ENCODE measurements at regions not wholly inside any gene's neighbourhood (a gene's known extent, or its start where the extent isn't known, plus 50 kb on each side); places are given as distances from the start of the nearest gene placed in this dataset.

- TF ChIP-seq CTCF (IDR thresholded peaks at IDR 0.05 in 2 of 3, conservative IDR thresholded peaks at IDR 0.05 in 1 of 3; ENCODE audit: borderline replicate concordance in 1 of 3, insufficient read depth in 1 of 3, low read depth in 2 of 3, low read length in 2 of 3), result no peak
- no peak for TF ChIP-seq POLR2AphosphoS5 (IDR thresholded peaks at IDR 0.05; ENCODE audit: low read depth, low read length)
- TF ChIP-seq FOSL1 (IDR thresholded peaks at IDR 0.05; ENCODE audit: low read depth), result no peak
- TF ChIP-seq ATF3 (IDR thresholded peaks at IDR 0.05), result no peak
Observed at GRCh38 chr5:36360307-36360706, 58.6 kb upstream of the RANBP3L start (continued).

GRCh38 chr5:36363101-36363500 is 61.4 kb upstream of the RANBP3L start:
- CTCF ChIA-PET, result interaction anchor here (1.0 to 1.2 kb wide), 2 partner anchors 304 to 329 kb away, joined by 3 read pairs; no protein-coding TSS in a partner anchor
- no peaks in the 10 kb centered on the region for H3K79me2 ChIP-seq (ENCODE audit: insufficient read depth, low read length)
- H2AFZ ChIP-seq (ENCODE audit: low read depth, low read length, poor library complexity, severe bottlenecking), result no peak overlapping the region
- H3K9me2 ChIP-seq (ENCODE audit: insufficient read depth), result no peaks in the 10 kb centered on the region
- RAD21 ChIA-PET (ENCODE audit: low non-redundant PET in 1 of 2, low total read pairs in 2 of 2, uncharacterized antibody in 2 of 2, unreplicated experiment in 2 of 2), result no interaction called here
- no peaks in the 10 kb centered on the region for H3K9me3 ChIP-seq (ENCODE audit: control insufficient read depth in 1 of 2, insufficient read depth in 1 of 2, low read depth in 1 of 2, low read length in 2 of 2)
- BruUV-seq (replicated peaks), result no TSS peak
- intact Hi-C loops (cut with micrococcal nuclease), result no loop called here
- H3K27ac ChIP-seq (ENCODE audit: low read depth, low read length), result no peak overlapping the region
- no peak for DNase-seq (ENCODE audit: low read depth, low spot score)
- no peaks in the 10 kb centered on the region for H3K36me3 ChIP-seq (ENCODE audit: control insufficient read depth in 1 of 2, insufficient read depth in 2 of 2, low read length in 2 of 2)
- no peak overlapping the region for H3K4me3 ChIP-seq (replicated peaks in 1 of 2; ENCODE audit: low read depth in 1 of 2, low read length in 2 of 2)
- POLR2A ChIA-PET, result no interaction called here
- no peak overlapping the region for H3K4me2 ChIP-seq (ENCODE audit: low read length)
- TF ChIP-seq EGR1 (IDR thresholded peaks at IDR 0.05; ENCODE audit: low read depth) (no peak), CTCF (IDR thresholded peaks at IDR 0.05 in 2 of 3, conservative IDR thresholded peaks at IDR 0.05 in 1 of 3; ENCODE audit: borderline replicate concordance in 1 of 3, insufficient read depth in 1 of 3, low read depth in 2 of 3, low read length in 2 of 3) (peak in 2 of 3 experiments; percentile 19 to 29; a peak in 1 of 6 replicates), EZH2phosphoT487 (IDR thresholded peaks at IDR 0.05; ENCODE audit: borderline replicate concordance) (no peak)
- ATAC-seq, result peak; percentile 97
- no peaks in the 10 kb centered on the region for H4K20me1 ChIP-seq (ENCODE audit: insufficient read depth)
- no peaks in the 10 kb centered on the region for H3K27me3 ChIP-seq (ENCODE audit: insufficient read depth, low read length)
- H3K9ac ChIP-seq (ENCODE audit: low read length), result no peak overlapping the region
- peaks cover 0 to 2% of the 10 kb centered on the region in 2 experiments; a peak in 1 of 4 replicates for H3K4me1 ChIP-seq (ENCODE audit: control insufficient read depth in 1 of 2, insufficient read depth in 2 of 2, low read length in 2 of 2)

Measured in HCT116 (cell line).